B cell (primary cell): ENCODE measurements at regions not wholly inside any gene's neighbourhood (a gene's known extent, or its start where the extent isn't known, plus 50 kb on each side); places are given as distances from the start of the nearest gene placed in this dataset.
"Not testable (repeated sequence)": the region's sequence is repeated elsewhere in the genome, so short reads cannot be mapped to it uniquely, and the experiment has no call there.

ENCODE experiments used
- ATAC-seq: fragments of 200-7000 bp; cut with Tn5 transposase; one replicate; pipeline ENCODE4 v1.10.0; 2021; ENCODE audit warnings: low read depth, mild to moderate bottlenecking, moderate number of reproducible peaks, moderate library complexity
- CTCF ChIA-PET: fragments of 350-600 bp; sonication (Branson Sonifier 250); formaldehyde crosslinking; loops from one replicate; lab custom pipeline; 2021; ENCODE audit warnings: antibody characterized with exemption, inconsistent platforms; lab: Charles Lee
- POLR2A ChIA-PET: fragments of 350-600 bp; sonication (Branson Sonifier 250); formaldehyde crosslinking; loops from one replicate; lab custom pipeline; 2021; ENCODE audit warnings: antibody characterized with exemption; lab: Charles Lee
- DNase-seq: peaks from one replicate; pipeline ENCODE4 v3.0.0; 2013
- H2AFZ ChIP-seq: 2 replicates; pipeline ENCODE4 v1.6.1; 2012; ENCODE audit warnings: mild to moderate bottlenecking, low read depth, low read length; ENCODE audit not compliant: insufficient read depth, poor library complexity, severe bottlenecking
- H3K27ac ChIP-seq, 2 donors: 1 replicate in 1 of 2; 2 replicates in 1 of 2; pipeline ENCODE4 v1.5.1; 2012 to 2013; ENCODE audit warnings: low read length in 2 of 2, mild to moderate bottlenecking in 2 of 2, moderate library complexity in 1 of 2
- H3K27me3 ChIP-seq, 4 experiments: fragments of 200-600 bp in 1 of 4; sonication (generic) in 1 of 4; replicated peaks in 1 of 4; 1 replicate in 2 of 4; 2 replicates in 2 of 4; pipeline versions ENCODE4 v1.6.1 to v1.7.0; 2013 to 2016; ENCODE audit warnings: low read length in 3 of 4, mild to moderate bottlenecking in 2 of 4, mixed read lengths in 1 of 4, moderate library complexity in 1 of 4; ENCODE audit not compliant: insufficient read depth in 4 of 4, control insufficient read depth in 3 of 4; ENCODE audit errors: control extremely low read depth in 1 of 4
- H3K36me3 ChIP-seq, 2 experiments: replicated peaks in 1 of 2; 1 replicate in 1 of 2; 2 replicates in 1 of 2; pipeline versions ENCODE4 v1.6.1 to v1.7.1; 2013; ENCODE audit warnings: low read length in 1 of 2; ENCODE audit not compliant: insufficient read depth in 2 of 2, control insufficient read depth in 1 of 2; ENCODE audit errors: control extremely low read depth in 1 of 2, extremely low read depth in 1 of 2
- H3K4me1 ChIP-seq, 2 donors: fragments of 200-600 bp in 1 of 2; sonication (generic) in 1 of 2; 1 replicate in 1 of 2; 2 replicates in 1 of 2; pipeline versions ENCODE4 v1.5.1 to v1.6.1; 2013 to 2017; ENCODE audit warnings: low read length in 2 of 2; ENCODE audit not compliant: control insufficient read depth in 2 of 2, insufficient read depth in 2 of 2
- H3K4me2 ChIP-seq: replicated peaks from 2 replicates; pipeline ENCODE3; 2012; ENCODE audit warnings: mild to moderate bottlenecking, low read depth, low read length; ENCODE audit not compliant: poor library complexity, severe bottlenecking
- H3K4me3 ChIP-seq, 5 experiments: fragments of 200-600 bp in 1 of 5; sonication (generic) in 1 of 5; 1 replicate in 3 of 5; 2 replicates in 2 of 5; pipeline versions ENCODE4 v1.5.1 to v1.7.0; 2011 to 2016; ENCODE audit warnings: low read length in 4 of 5, mild to moderate bottlenecking in 4 of 5, low read depth in 2 of 5, control low read depth in 1 of 5, moderate library complexity in 1 of 5; ENCODE audit not compliant: insufficient read depth in 1 of 5; ENCODE audit errors: control extremely low read depth in 1 of 5, extremely low read depth in 1 of 5
- H3K79me2 ChIP-seq: fragments of 200-600 bp; sonication (generic); one replicate; pipeline ENCODE4 v1.6.0; 2016; ENCODE audit warnings: low read length; ENCODE audit not compliant: control insufficient read depth, insufficient read depth
- H3K9ac ChIP-seq: fragments of 200-600 bp; sonication (generic); 2 replicates; pipeline ENCODE4 v1.6.1; 2017; ENCODE audit warnings: mild to moderate bottlenecking, low read length, moderate library complexity
- H3K9me3 ChIP-seq, 3 donors: one replicate each; pipeline versions ENCODE4 v1.6.1 to v1.7.1; 2013; ENCODE audit warnings: low read length in 2 of 3; ENCODE audit not compliant: control insufficient read depth in 2 of 3, insufficient read depth in 1 of 3; ENCODE audit errors: control extremely low read depth in 1 of 3
- H4K20me1 ChIP-seq: 2 replicates; pipeline ENCODE4 v1.6.0; 2012; ENCODE audit warnings: mild to moderate bottlenecking, low read length; ENCODE audit not compliant: insufficient read depth, control insufficient read depth, poor library complexity, severe bottlenecking
- H3K27ac Mint-ChIP-seq: one replicate; pipeline ENCODE4 v1.8.0; 2021; ENCODE audit warnings: mixed read lengths
- H3K27me3 Mint-ChIP-seq: one replicate; pipeline ENCODE4 v1.8.0; 2021; ENCODE audit warnings: mixed read lengths
- H3K4me1 Mint-ChIP-seq: one replicate; pipeline ENCODE4 v1.8.0; 2021; ENCODE audit warnings: mixed read lengths
- H3K4me3 Mint-ChIP-seq: one replicate; pipeline ENCODE4 v1.8.0; 2021; ENCODE audit warnings: mixed read lengths
- H3K9me3 Mint-ChIP-seq: one replicate; pipeline ENCODE4 v1.8.0; 2022; ENCODE audit warnings: mixed read lengths; ENCODE audit not compliant: insufficient read depth
- EZH2 ChIP-seq: IDR thresholded peaks from 2 replicates; pipeline ENCODE4 v1.6.1; 2012; ENCODE audit warnings: borderline replicate concordance, low read depth, mild to moderate bottlenecking, moderate library complexity, low read length; ENCODE audit not compliant: insufficient read depth, poor library complexity, severe bottlenecking
- WGBS: methylation state at CpG from one replicate; pipeline ENCODE4 v1.1.5; 2013; ENCODE audit warnings: missing lambda C conversion rate; ENCODE audit not compliant: insufficient coverage; 5-methylcytosine and 5-hydroxymethylcytosine counted together
- intact Hi-C: fragments of 100-400 bp; cut with micrococcal nuclease; formaldehyde crosslinking; loops from one replicate; pipeline ENCODE4 v1.10.0; 2022
- TF ChIP-seq, protein P1 (sequence below): fragments of 200-600 bp; IDR thresholded peaks from one replicate; pipeline ENCODE4 v1.8.0; 2022; ENCODE audit warnings: antibody characterized with exemption, mild to moderate bottlenecking

DNA sequence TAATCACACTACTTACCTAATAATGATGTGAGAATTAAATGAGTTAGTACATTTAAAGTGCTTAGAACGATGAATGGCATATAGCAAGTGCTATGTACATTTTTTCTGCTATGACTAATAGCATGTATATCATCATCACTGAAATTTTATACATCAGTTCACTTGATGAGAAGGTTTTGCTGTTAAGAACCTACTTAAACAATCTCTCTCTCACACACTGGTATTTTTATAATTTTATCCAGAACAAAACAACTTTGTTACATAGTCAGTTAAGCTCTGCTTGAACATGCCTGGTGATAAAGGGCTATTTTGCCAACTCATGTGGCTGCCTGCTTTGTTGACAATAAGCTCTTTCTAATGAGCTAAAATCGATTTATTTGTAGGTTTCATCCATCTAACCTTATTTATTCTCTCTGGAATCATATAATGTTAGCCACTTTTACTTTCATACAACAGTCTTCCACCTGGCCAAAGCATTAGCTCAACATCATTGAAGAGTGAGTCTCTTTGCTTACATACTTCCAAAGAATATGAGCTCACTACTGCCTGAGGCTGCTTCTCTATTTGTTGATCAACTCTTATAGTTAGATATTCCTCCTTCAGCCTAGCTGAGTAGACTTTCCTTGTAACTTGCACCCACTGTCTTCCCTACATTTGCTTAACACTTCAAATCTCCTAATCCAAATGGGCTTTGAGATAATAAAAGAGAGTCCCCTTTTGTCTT lies 372.7 kb upstream of the BOD1L1 start:
- Histone ChIP-seq H3K27ac (no peak overlapping the region), H3K27me3 (no peaks in the 10 kb centered on the region), H3K9ac (no peak overlapping the region), H3K4me2 (no peak overlapping the region), H3K4me1 (no peaks in the 10 kb centered on the region), H2AFZ (no peak overlapping the region), H4K20me1 (no peaks in the 10 kb centered on the region), H3K36me3 (no peaks in the 10 kb centered on the region), H3K9me3 (peaks cover 0 to 15% (median 11%) of the 10 kb centered on the region in 3 donors), H3K4me3 (no peak overlapping the region), H3K79me2 (no peaks in the 10 kb centered on the region)
- intact Hi-C loops = no loop called here
- DNase-seq = no peak
- no peak for ATAC-seq
- no CpG with 5 or more reads among the region's 2 CpGs for WGBS
- Mint-ChIP-seq H3K9me3 (peaks cover 9% of the 10 kb centered on the region), H3K4me3 (no peak overlapping the region), H3K27ac (no peak overlapping the region), H3K27me3 (no peaks in the 10 kb centered on the region), H3K4me1 (no peaks in the 10 kb centered on the region)
- CTCF ChIA-PET = no interaction called here
- TF ChIP-seq EZH2 = no peak
- TF ChIP-seq, protein P1, sequence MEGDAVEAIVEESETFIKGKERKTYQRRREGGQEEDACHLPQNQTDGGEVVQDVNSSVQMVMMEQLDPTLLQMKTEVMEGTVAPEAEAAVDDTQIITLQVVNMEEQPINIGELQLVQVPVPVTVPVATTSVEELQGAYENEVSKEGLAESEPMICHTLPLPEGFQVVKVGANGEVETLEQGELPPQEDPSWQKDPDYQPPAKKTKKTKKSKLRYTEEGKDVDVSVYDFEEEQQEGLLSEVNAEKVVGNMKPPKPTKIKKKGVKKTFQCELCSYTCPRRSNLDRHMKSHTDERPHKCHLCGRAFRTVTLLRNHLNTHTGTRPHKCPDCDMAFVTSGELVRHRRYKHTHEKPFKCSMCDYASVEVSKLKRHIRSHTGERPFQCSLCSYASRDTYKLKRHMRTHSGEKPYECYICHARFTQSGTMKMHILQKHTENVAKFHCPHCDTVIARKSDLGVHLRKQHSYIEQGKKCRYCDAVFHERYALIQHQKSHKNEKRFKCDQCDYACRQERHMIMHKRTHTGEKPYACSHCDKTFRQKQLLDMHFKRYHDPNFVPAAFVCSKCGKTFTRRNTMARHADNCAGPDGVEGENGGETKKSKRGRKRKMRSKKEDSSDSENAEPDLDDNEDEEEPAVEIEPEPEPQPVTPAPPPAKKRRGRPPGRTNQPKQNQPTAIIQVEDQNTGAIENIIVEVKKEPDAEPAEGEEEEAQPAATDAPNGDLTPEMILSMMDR = no peak
- POLR2A ChIA-PET = no interaction called here

DNA sequence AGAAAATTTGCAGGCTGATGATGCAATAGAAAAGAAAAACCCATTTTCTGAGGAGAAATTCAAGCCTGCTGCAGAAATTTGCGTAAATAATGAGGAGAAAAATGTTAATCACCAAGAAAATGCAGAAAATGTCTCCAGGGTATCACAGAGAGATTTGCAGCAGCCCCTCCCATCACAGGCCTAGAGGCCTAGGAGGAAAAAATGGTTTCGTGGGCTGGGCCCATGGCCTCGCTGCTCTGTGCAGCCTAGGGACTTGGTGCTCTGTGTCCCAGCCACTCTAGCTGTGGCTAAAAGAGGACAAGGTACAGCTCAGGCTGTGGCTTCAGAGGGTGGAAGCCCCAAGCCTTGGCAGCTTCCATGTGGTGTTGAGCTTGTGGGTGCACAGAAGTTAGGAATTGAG lies 374.8 kb upstream of the BOD1L1 start:
- H3K27me3 Mint-ChIP-seq, H3K9me3 Mint-ChIP-seq, H3K4me2 ChIP-seq, H4K20me1 ChIP-seq, H3K36me3 ChIP-seq, H3K4me1 ChIP-seq, H3K27ac ChIP-seq, H3K79me2 ChIP-seq, H3K4me3 Mint-ChIP-seq, CTCF ChIA-PET, H3K27ac Mint-ChIP-seq, DNase-seq, H2AFZ ChIP-seq, intact Hi-C loops, POLR2A ChIA-PET, H3K27me3 ChIP-seq, H3K4me3 ChIP-seq, H3K4me1 Mint-ChIP-seq, H3K9ac ChIP-seq, ATAC-seq: not testable (repeated sequence)
- WGBS = 72% methylated on average over 3 of the region's 3 CpGs
- peaks cover 1 to 15% (median 11%) of the 10 kb centered on the region in 3 donors for H3K9me3 ChIP-seq
